CD4-positive, alpha-beta T cell (primary cell): ENCODE measurements at regions not wholly inside any gene's neighbourhood (a gene's known extent, or its start where the extent isn't known, plus 50 kb on each side); places are given as distances from the start of the nearest gene placed in this dataset.
A peak's percentile ranks its signal among the peaks of the same experiment; 100 is the strongest.

Experiments
- ATAC-seq: fragments of 200-7000 bp; cut with Tn5 transposase; one replicate; pipeline ENCODE4 v1.10.0; 2022; ENCODE audit warnings: mild to moderate bottlenecking; ENCODE audit not compliant: poor library complexity
- CTCF ChIA-PET: fragments of 350-600 bp; sonication (Branson Sonifier 250); formaldehyde crosslinking; loops from one replicate; lab custom pipeline; 2021; ENCODE audit warnings: antibody characterized with exemption, inconsistent platforms; lab: Charles Lee
- POLR2A ChIA-PET: fragments of 350-600 bp; sonication (Branson Sonifier 250); formaldehyde crosslinking; loops from one replicate; lab custom pipeline; 2021; ENCODE audit warnings: antibody characterized with exemption, inconsistent platforms; lab: Charles Lee
- DNase-seq, 14 experiments: peaks; one replicate each; pipeline ENCODE4 v3.0.0-alpha.2; 2013 to 2020; ENCODE audit warnings: mixed read lengths in 2 of 14
- H3K27ac ChIP-seq, 2 donors: one replicate each; pipeline versions ENCODE4 v1.5.1 to v1.7.0; 2013; ENCODE audit warnings: low read length in 2 of 2, low read depth in 1 of 2, mild to moderate bottlenecking in 1 of 2
- H3K27me3 ChIP-seq, 2 experiments: 1 replicate in 1 of 2; 2 replicates in 1 of 2; pipeline versions ENCODE4 v1.6.1 to v1.7.0; 2013; ENCODE audit warnings: low read length in 2 of 2, control low read depth in 1 of 2, mild to moderate bottlenecking in 1 of 2, moderate library complexity in 1 of 2; ENCODE audit not compliant: insufficient read depth in 2 of 2, control insufficient read depth in 1 of 2
- H3K36me3 ChIP-seq: one replicate; pipeline ENCODE4 v1.6.1; 2013; ENCODE audit warnings: low read length, control low read depth; ENCODE audit not compliant: insufficient read depth
- H3K4me1 ChIP-seq: one replicate; pipeline ENCODE4 v1.6.1; 2013; ENCODE audit warnings: low read length, control low read depth; ENCODE audit not compliant: insufficient read depth
- H3K4me3 ChIP-seq: one replicate; pipeline ENCODE4 v1.5.1; 2013; ENCODE audit warnings: mild to moderate bottlenecking, low read length, moderate library complexity
- H3K9me3 ChIP-seq, 2 experiments: 1 replicate in 1 of 2; 2 replicates in 1 of 2; pipeline versions ENCODE4 v1.6.1 to v1.7.0; 2013; ENCODE audit warnings: low read length in 2 of 2, mild to moderate bottlenecking in 2 of 2, control low read depth in 1 of 2, moderate library complexity in 1 of 2; ENCODE audit not compliant: control insufficient read depth in 1 of 2, insufficient read depth in 1 of 2
- H3K27ac Mint-ChIP-seq: one replicate; pipeline ENCODE4 v1.8.0; 2020; ENCODE audit warnings: mixed read lengths
- H3K27me3 Mint-ChIP-seq: one replicate; pipeline ENCODE4 v1.8.0; 2021; ENCODE audit warnings: mixed read lengths
- H3K36me3 Mint-ChIP-seq: one replicate; pipeline ENCODE4 v1.8.0; 2021; ENCODE audit warnings: low read depth, mixed read lengths
- H3K4me1 Mint-ChIP-seq: one replicate; pipeline ENCODE4 v1.8.0; 2021; ENCODE audit warnings: low read depth, mixed read lengths
- H3K4me3 Mint-ChIP-seq: one replicate; pipeline ENCODE4 v1.8.0; 2020; ENCODE audit warnings: mild to moderate bottlenecking, mixed read lengths
- H3K9me3 Mint-ChIP-seq: one replicate; pipeline ENCODE4 v1.8.0; 2020; ENCODE audit warnings: mixed read lengths
- intact Hi-C, 2 experiments: fragments of 100-400 bp; cut with DNase I in 1 of 2; cut with micrococcal nuclease in 1 of 2; formaldehyde crosslinking; loops; one replicate each; pipeline versions ENCODE4 v1.15.1 to v1.9.0; 2023 to 2025; cut with DNase I, micrococcal nuclease
- TF ChIP-seq, protein P1 (sequence below): fragments of 200-600 bp; IDR thresholded peaks from one replicate; pipeline ENCODE4 v1.8.0; 2022; ENCODE audit warnings: antibody characterized with exemption, mild to moderate bottlenecking

DNA sequence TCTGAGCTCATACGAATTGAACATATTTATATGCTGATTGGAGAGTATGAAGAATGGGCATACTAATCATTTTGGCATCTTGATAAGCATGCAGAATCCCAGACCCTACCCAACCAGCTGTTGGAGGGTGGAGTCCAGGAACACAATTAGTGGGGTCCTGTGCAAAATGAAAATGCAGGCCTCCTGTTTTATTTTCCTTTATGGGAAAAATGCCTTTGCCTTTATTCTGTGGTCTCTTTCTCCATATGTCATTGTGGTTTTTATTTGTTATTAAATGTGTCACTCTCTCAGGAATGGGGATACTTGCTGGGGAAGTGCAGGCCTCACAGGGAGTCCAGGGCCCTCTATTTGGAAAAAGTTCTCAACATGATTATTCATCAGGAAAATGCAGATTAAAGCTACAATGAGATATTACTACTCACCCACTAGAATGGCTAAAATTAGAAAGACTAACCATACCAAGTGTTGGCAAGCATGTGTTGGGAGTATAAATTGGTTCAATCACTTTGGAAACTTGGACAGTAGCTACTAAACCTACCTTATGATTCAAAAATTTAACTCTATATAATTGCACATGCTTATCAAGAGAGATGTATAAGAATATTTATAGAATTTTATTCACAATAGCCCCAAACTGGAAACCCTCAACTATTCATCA, 185.1 kb upstream of the FOXN2 start:
- Mint-ChIP-seq H3K36me3 (no peaks in the 10 kb centered on the region), H3K4me1 (peaks cover 14% of the 10 kb centered on the region), H3K4me3 (no peak overlapping the region), H3K9me3 (no peaks in the 10 kb centered on the region), H3K27me3 (no peaks in the 10 kb centered on the region), H3K27ac (no peak overlapping the region)
- no peaks in the 10 kb centered on the region for H3K27me3 ChIP-seq
- peaks cover 13% of the 10 kb centered on the region for H3K4me1 ChIP-seq
- no peaks in the 10 kb centered on the region for H3K36me3 ChIP-seq
- ATAC-seq (no peak), DNase-seq (no peak)
- no peaks in the 10 kb centered on the region for H3K9me3 ChIP-seq
- intact Hi-C loops = no loop called here
- TF ChIP-seq, protein P1, sequence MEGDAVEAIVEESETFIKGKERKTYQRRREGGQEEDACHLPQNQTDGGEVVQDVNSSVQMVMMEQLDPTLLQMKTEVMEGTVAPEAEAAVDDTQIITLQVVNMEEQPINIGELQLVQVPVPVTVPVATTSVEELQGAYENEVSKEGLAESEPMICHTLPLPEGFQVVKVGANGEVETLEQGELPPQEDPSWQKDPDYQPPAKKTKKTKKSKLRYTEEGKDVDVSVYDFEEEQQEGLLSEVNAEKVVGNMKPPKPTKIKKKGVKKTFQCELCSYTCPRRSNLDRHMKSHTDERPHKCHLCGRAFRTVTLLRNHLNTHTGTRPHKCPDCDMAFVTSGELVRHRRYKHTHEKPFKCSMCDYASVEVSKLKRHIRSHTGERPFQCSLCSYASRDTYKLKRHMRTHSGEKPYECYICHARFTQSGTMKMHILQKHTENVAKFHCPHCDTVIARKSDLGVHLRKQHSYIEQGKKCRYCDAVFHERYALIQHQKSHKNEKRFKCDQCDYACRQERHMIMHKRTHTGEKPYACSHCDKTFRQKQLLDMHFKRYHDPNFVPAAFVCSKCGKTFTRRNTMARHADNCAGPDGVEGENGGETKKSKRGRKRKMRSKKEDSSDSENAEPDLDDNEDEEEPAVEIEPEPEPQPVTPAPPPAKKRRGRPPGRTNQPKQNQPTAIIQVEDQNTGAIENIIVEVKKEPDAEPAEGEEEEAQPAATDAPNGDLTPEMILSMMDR = no peak
- CTCF ChIA-PET = no interaction called here
- H3K4me3 ChIP-seq = no peak overlapping the region
- no peak overlapping the region for H3K27ac ChIP-seq
- POLR2A ChIA-PET = interaction anchor here (0.7 kb wide), 1 partner anchor 120 kb away, joined by 3 read pairs; no protein-coding TSS in a partner anchor

DNA sequence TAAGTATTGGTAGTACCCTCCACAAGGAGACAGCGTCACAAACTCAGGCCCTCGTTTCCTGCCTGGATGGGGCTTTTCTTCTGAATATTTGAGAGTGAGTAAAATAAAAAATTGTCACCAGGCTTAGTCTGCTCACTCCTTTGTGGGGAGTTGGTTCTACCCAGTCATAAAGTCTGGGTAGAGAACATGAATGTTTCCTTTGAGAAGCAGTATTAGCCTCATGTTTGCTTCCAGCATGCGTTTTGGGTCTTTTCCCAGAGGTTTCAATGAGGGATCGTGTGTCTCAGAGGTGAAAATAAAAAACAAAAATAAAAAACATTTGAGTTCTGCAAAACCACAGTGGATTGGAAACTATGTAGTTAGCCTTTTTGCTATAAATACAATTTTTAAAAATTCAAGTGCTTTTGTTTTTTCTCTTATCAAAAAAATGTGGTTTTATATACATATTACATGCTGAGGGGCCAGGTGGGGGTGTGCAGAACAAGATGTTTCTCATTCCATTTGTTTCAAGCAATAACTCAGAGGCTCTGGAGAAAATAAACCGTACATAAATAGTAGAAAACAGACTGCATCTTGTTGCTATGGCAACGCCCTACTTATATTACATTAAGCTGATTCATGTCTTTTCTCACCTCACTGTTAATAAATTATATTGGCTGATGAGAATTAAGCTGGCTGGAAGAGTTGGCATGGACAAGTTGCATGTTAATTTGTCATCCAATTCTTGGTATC, 182.8 kb upstream of the FOXN2 start:
- intact Hi-C loops = no loop called here
- Histone ChIP-seq H3K4me1 (peaks cover 13% of the 10 kb centered on the region), H3K27me3 (no peaks in the 10 kb centered on the region), H3K36me3 (no peaks in the 10 kb centered on the region), H3K9me3 (no peaks in the 10 kb centered on the region), H3K27ac (no peak overlapping the region), H3K4me3 (no peak overlapping the region)
- ATAC-seq = peak; percentile 49
- peaks cover 14% of the 10 kb centered on the region for H3K4me1 Mint-ChIP-seq
- POLR2A ChIA-PET = no interaction called here
- CTCF ChIA-PET = no interaction called here
- H3K9me3 Mint-ChIP-seq = no peaks in the 10 kb centered on the region
- H3K27me3 Mint-ChIP-seq = no peaks in the 10 kb centered on the region
- TF ChIP-seq, protein P1 = no peak
- no peak overlapping the region for H3K27ac Mint-ChIP-seq
- no peak overlapping the region for H3K4me3 Mint-ChIP-seq
- peak in 3 of 14 experiments; percentile 49 to 66 (median 60) for DNase-seq
- H3K36me3 Mint-ChIP-seq = no peaks in the 10 kb centered on the region

DNA sequence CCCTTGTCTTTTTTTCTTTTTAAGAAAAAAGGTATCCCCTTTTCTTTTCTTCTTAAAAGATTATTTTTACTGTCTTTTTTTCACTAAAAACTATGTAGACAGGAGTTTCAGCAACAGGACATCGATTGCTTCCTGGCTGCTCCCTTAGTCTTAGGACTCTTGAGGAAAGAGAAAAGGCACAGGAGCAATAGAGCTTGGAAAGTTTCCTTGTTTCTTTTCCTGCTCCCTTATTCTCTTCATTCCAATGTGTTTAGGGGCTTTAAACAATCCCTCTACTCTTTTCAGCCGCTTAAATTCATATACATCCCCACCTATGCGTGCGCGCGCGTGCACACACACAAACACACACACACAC, 182.2 kb upstream of the FOXN2 start:
- H3K9me3 Mint-ChIP-seq = no peaks in the 10 kb centered on the region
- H3K4me1 Mint-ChIP-seq = peaks cover 14% of the 10 kb centered on the region
- DNase-seq = no peak
- ChIA-PET CTCF (no interaction called here), POLR2A (no interaction called here)
- peaks cover 13% of the 10 kb centered on the region for H3K4me1 ChIP-seq
- no peaks in the 10 kb centered on the region for H3K9me3 ChIP-seq
- ATAC-seq = no peak
- no peak overlapping the region for H3K4me3 ChIP-seq
- TF ChIP-seq, protein P1 = no peak
- no peaks in the 10 kb centered on the region for H3K36me3 Mint-ChIP-seq
- H3K27me3 ChIP-seq = no peaks in the 10 kb centered on the region
- H3K4me3 Mint-ChIP-seq = no peak overlapping the region
- intact Hi-C loops = no loop called here
- no peak overlapping the region for H3K27ac Mint-ChIP-seq
- no peak overlapping the region for H3K27ac ChIP-seq
- H3K36me3 ChIP-seq = no peaks in the 10 kb centered on the region
- no peaks in the 10 kb centered on the region for H3K27me3 Mint-ChIP-seq
